ENCODE measurements at regions not wholly inside any gene's neighbourhood (a gene's known extent, or its start where the extent isn't known, plus 50 kb on each side); places are given as distances from the start of the nearest gene placed in this dataset.
"Not testable (repeated sequence)": the region's sequence is repeated elsewhere in the genome, so short reads cannot be mapped to it uniquely, and the experiment has no call there.

DNA sequence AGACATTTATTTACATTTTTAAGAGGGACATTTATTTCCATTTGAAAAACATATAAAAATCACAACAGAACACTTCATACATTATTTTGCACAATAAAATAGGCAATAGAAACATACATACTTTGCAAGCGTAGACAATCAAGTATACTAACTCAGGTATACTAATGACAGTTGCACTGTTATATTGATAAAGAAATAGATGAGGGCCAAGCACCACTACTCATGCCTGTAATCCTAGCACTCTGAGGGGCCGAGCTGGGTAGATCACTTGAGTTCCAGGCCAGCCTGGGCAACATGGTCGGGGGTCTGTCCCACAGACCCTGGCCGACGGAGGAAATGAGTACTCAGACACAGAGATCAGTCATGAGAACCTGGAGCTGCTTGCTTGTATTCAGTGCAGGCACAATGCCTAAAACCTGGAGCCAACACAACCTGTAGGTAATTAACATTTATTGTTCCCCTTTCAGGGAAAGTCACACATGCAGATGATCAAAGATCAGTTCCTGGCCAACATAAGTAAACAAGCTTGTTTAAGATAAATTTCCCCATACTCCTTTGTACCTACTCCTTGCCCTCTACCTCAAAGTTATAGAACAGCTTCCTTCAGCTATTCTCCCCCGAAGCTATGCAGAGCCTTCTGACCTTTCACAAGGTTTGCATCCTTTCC lies 1960.2 kb downstream of the SUCLG1 start:
- DNase-seq (ENCODE audit: low spot score), result no peak

DNA sequence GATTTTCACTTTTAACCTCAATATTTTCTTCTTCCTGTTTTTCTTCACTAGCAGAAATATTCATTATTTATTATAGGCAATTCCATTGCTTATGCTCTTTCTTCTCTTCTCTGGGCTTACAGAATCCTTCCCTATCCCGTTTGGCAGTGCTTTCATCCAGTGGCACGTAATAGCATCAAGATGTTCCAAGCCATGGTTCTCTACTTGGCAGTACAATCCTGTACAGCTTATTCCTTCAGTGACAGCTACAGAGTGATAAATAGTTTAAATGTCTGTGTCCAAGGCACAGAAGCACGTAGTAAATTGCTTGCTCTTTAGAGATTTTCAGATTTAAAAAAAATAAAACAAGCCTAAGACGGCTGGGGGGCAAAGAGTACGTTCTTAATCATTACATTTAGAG lies 1964.3 kb downstream of the SUCLG1 start:
- DNase-seq (ENCODE audit: low spot score), result no peak

DNA sequence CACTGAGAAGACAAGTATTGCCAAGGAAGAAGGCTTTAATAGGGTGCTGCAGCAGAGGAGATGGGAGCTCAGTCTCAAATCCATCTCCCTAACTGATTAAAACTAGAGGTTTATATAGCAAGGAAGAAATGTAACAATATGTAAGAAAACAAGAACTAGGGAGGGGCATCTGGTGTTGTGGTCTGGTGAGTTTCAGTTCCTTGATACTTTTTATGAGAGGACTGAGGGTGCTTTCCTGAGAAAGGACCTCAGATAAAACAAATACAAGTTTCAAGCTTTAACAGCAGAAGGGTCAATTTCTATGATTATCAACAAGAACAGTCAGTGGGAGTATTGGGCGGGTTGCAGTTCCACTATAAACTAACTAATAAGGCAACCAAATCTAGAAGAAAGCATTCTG lies 1967.5 kb downstream of the SUCLG1 start:
- no peak for DNase-seq (ENCODE audit: low spot score)

DNA sequence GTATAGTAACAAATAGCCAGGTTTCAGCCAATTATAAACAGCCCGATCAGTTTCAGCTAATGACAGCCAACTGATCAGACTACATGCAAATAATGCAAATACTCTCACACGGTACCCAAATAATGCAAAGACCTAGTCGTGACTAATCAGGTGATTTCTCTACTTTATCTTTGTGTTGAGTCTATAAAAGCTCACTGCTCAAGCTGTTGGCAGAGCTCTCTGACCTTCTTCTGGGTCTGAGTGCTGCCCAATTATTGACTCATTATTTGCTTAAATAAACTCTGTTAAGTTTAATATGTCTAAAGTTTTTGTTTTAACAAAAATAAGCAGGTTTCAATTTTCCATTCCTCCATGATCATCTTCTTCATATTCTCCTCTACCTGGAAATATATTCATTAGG lies 1971.7 kb downstream of the SUCLG1 start:
- DNase-seq (ENCODE audit: low spot score), result no peak

DNA sequence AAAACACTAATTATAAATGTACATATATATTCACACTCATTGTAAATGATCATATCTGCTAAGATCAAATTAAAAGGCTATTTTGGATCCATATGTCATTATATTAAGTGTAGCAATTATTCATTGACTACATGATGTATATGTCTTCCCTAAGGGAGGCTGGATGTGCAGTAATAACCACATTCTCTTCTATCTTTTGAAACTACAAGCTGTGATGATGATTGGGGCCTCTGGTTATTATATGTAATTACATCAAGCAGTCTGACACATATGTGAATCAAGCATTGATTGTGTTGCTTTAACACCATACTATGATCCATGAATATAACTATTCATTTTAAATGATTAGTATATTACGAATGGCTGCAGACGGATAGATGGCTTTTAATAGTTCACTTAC lies 1973.4 kb downstream of the SUCLG1 start:
- no peak for DNase-seq (ENCODE audit: low spot score)

DNA sequence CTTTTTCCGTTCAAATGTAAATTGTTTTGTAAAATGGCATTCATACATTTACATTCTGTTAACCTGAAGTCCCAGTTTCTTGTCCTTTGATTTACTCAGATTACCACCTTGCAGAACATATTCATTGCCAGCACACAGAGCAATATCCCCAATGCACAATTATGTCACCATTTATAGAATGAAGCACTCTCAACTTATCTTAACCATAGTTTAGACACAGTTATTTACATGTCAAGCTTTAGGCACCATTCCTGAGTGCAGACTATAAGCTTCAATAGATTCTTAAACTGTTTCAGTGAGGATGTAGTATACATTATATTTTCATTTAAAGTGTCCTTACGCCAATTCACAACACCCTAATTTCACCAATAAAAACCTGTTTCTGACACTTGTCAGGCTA lies 1977.9 kb downstream of the SUCLG1 start:
- DNase-seq (ENCODE audit: low spot score), result no peak

DNA sequence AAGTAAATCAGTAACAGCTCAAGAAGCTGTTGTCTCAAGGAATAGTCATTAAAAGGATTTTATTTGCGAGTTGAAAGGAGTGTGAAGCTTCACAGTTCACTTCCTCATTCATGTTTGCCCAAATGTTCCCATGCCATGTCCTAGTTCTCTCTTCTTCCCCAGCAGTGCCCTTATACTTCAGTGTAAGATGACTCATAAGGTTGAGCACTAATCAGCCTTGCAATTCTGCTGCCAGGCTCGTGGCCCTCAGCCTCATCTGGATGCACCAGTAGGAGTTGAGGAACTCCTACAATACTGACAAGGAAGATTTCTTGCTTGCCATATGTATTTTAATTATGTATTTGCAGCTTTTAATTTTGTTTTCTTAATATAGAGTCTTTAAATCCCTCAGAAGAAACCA lies 1980.4 kb downstream of the SUCLG1 start:
- no peak for DNase-seq (ENCODE audit: low spot score)

DNA sequence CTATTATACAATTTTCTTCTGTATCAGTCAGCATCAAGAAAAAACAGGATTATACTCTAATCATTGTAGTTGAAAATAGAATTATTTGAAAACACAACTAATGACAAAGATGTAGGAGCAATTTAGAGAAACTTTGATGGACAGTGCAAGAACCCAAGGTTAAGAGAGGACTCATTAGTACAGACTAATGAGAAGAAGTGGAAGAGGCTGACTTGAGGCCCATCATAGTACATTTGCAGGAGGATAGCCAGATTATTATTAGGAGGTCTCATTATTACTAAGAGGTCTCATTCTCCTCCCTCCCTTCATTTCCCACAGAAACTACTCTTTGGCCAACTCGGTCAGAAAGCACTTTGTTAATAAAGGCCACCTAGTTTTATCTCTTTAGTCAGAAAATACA lies 1983.0 kb downstream of the SUCLG1 start:
- no peak for DNase-seq (ENCODE audit: low spot score)

DNA sequence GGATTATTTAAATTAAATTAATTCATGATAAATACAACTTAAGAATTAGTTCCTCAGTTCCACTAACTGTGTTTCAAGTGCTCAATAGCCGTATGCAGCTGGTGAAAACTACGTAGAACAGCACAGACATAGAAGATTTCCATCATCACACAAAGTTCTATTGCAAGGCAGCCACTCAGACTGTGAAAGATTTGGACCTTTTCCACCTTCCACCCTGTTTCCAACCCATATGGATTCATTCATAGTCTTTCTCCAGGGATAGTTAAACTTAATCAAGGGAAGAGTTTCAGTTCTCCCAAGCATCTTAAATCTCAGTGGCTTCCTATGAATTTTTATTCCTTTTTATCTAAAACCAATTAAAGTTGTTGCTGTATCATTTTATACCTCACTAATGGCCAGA lies 2030.8 kb downstream of the SUCLG1 start:
- no peak for DNase-seq (ENCODE audit: low spot score)

DNA sequence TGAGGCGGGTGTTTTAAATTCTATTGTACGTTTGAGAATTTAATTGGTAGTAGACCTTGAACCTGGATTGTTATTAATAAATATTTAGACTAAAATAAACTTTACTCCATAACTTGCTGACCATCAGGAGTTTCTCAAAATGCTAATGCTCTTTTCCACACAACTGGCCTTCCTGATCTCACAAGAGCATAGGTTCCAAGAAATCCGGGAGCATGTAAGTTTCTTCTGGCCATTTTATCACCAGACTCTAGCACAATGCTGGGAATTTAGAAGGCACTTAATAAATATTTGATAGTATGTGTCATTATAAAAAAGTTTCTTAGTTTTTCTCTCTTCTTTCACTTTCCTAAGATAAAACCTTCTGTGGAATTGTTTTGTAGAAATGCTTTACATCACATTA lies 2047.1 kb downstream of the SUCLG1 start:
- no peak for DNase-seq (ENCODE audit: low spot score)

DNA sequence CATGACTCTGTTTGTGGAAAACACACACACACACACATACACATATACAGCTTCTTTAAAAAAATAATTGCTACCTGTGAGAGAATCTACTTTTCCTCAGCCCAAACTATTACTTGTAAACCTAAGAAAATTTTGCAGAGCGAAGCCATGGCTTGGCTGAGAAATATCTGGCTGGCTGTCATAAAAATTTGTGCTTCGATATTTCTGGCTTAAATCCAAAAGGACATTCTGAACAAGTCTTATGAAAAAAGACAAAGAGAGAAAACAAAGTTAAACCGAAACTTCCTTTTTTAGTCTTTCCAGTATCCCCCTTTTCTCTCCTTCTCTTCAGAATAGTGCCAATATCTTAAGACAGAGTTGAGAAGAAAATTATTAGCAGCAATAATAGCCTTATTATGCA lies 2048.0 kb downstream of the SUCLG1 start:
- no peak for DNase-seq (ENCODE audit: low spot score)

DNA sequence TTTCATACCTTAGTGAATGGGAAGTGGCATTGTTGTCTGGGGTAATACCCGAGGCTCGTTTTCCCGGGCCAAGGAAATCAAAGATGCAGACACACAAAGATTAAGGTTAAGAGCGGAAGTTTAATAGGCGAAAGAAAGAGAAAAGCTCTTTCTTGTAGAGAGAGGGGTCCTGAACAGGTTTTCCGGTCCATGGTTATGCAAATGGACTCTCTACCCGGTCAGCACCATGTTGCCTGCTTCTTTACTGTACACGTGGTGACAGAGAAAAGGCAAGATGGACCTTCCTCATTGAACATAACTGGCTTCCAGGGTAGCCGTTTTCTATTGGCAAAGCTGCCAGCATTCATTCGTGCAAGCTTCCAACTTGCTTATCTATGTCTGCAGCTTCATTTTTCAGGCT lies 2063.5 kb downstream of the SUCLG1 start:
- no peak for DNase-seq (ENCODE audit: low spot score)

DNA sequence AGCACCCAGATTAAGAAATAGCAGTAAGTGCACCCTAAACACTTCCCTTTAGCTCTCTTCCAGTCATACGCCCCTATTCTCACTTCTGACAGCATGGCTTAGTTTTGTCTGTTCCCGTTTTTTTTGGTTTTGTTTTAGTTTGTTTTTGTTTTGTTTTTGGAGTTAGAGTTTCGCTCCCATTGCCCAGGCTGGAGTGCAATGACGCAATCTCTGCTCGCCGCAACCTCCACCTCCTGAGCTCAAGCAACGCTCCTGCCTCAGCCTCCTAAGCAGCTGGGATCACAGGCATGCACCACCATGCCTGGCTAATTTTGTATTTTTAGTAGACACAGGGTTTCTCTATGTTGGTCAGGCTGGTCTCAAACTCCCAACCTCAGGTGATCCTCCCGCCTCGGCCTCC lies 2067.7 kb downstream of the SUCLG1 start:
- no peak for DNase-seq (ENCODE audit: low spot score)

DNA sequence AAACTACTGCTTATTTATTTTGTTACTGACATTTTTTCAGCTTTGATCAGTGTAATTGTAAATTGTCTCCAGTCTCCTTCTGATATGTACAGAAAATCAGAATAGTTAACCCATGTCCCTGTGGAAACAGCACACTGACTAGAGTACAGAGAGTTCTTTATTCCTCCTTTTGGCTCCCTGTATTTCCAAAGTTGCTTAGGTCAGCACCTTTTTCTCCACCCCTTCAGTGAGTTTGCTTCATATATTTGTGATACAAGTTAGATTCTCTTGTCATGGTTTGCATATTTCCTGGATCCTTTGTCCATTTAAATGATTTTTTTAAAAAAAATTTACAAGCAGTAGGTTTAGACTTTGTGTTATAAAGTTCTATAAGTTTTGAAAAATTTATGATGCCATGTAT lies 2051.1 kb upstream of the LRRTM1 start:
- no peak for DNase-seq (ENCODE audit: low spot score)

DNA sequence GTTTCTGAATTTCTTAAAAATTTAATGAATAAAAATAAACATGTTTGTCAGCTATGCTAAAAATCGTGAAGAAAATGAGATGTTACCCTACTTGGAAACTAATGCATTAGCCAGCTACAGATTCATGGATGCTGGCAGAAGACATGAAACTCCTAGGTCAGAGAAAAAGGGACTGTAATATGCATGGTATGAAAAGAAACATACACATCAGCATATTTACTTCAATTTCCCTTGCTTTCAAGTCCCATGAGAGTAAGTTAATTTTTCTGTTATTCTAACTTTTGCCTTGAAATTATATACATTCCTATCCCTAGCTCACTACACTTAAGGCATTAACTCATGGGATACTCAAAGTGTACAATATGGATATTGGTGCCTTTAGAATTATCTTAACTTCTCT lies 2041.4 kb upstream of the LRRTM1 start:
- DNase-seq (ENCODE audit: low spot score), result no peak

DNA sequence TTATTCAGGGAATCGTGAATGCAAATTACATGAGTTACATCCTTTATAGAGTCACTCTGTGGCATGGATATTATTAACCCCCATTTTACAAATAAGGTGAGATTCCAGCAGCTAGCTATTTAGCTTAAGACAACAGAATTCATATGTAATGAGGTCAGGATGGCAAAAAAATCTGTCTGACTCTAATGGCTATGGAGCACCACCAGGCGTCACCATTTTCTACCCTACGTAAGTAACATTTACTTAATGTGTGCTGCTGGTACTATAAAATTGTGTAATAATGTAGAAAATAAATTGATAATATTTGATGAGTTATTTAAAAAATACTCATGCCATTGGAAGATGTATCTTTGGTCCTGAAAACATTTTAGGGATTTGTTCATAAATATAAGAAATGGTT lies 2040.1 kb upstream of the LRRTM1 start:
- no peak for DNase-seq (ENCODE audit: low spot score)

DNA sequence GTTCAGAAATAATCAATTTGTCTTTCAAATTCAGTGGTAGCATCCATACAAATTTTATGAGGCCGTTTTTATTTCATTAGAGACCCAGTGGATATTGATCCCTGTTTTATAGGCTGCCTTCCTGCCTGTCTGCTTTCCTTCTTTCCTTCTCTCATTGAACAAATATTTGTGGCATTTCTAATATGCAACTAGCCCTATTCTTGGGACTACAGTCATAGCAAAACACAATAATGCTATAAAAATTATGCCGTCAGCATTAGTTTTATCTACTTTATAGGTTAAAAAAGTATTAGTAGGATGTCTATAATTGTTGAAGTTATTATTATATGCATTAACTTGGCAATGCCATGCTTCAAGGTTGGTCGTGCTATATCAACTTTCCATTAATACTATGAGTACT lies 2037.8 kb upstream of the LRRTM1 start:
- DNase-seq (ENCODE audit: low spot score), result no peak

DNA sequence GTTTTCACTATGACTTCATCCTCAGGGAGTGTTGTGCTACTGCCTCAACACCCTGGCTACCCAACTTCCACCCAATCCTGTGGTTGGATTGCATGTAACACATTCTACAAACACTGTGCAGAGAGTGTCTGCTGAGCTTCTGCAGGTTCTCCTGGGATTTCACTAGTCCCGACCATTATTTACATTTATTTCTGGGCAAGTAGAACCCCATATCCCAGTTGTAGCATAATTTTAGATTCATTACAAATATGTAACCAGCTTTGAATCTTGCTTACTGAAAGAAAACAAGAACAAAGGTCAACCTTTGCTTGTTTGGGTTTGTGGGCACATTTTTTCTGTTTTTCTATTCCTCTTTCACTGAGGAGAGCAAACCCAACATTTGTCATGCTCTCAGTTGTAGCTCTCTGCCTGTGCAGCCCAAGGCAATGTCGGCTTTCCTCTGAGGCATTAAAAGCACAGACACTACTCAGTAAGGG lies 2036.1 kb upstream of the LRRTM1 start:
- no peak for DNase-seq (ENCODE audit: low spot score)

DNA sequence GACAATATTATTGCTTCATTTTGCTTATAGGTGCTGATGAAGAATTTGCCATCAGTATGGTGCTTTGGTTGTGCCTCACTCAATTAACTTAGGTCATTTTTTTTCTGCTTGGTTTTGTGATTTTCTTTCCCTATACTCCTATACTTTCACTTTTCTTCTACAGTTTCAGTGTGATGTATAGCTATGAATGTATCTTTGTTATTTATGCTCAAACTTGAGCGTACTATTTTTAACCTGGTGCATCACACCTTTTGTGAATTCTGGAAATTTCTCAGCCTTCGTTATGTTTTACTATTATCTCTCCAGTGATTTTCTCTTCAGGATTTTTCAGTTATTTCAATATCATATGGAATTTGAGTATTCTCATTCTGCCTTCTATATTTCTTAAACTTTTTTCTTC lies 2035.3 kb upstream of the LRRTM1 start:
- no peak for DNase-seq (ENCODE audit: low spot score)

DNA sequence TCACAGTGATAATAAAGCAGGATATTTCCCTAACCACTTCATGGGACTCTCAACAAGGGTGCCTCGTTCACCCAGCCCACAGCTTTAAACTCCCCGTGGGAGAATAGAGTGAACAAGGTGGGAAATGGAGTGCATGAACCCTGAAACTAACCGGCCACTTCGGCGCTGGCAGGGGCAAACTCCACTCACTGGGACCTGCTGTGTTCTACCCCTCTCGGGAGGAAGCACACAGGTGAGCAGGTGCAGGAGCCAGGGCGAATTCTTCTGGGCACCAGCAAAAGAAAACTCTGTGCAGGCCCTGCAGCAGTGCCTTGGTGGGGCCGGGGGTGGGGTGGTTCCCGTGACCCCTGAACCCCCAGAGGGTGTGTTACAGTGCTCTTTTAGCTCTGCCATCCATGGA lies 2029.1 kb upstream of the LRRTM1 start:
- no peak for DNase-seq (ENCODE audit: low spot score)

DNA sequence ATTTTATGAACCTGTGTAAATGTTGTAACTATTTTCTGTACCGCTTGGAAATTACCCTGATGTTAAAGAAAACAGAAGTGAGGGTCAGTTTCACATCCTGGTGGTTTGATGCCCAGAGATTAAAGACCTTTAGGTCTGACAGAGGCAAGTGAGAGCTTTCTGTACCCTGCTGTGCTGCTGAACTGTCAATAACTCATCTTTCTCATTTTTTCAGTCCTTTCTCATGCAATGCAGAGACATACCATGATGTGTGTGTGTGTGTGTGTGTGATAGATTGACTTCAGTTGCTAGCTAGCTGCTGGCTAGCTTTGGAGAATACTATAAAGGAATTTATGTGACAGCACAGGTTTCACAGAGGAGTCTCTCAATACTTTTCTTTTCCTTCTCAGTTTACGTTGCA lies 2025.6 kb upstream of the LRRTM1 start:
- no peak for DNase-seq (ENCODE audit: low spot score)

DNA sequence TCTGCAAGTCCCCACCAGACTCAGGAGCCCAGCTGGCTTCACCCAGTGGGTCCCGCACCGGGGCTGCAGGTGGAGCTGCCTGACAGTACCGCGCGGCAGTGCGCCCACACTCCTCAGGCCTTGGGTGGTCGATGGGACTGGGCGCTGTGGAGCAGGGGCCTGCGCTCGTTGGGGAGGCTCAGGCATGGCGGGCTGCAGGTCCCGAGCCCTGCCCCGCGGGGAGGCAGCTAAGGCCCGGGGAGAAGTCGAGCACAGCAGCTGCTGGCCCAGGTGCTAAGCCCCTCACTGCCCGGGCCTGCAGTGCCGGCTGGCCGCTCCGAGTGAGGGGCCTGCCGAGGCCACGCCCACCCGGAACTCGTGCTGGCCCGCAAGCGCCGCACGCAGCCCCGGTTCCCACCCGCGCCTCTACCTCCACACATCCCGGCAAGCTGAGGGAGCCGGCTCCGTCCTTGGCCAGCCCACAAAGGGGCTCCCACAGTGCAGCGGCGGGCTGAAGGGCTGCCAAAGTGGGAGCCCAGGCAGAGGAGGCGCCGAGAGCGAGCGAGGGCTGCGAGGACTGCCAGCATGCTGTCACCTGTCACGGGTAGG lies 2021.7 kb upstream of the LRRTM1 start:
- DNase-seq (ENCODE audit: low spot score), result not testable (repeated sequence)

DNA sequence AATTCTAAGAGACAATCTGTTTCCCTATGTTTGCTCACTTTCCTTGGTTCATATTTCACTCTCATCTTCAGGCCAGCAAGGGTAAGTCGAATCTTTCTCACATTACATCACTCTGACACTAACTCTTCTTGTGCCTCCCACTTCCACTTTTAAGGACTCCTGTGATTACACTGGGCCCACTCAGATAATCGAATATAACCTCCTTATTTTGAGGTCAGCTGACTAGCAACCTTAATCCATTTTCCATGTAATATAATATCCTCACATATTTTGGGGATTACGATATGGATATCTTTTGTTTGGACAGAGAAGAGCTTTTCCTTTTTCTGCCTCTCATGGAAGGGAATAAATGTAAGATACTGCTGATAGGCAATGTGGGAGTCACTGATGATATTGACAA lies 2015.7 kb upstream of the LRRTM1 start:
- DNase-seq (ENCODE audit: low spot score), result no peak

DNA sequence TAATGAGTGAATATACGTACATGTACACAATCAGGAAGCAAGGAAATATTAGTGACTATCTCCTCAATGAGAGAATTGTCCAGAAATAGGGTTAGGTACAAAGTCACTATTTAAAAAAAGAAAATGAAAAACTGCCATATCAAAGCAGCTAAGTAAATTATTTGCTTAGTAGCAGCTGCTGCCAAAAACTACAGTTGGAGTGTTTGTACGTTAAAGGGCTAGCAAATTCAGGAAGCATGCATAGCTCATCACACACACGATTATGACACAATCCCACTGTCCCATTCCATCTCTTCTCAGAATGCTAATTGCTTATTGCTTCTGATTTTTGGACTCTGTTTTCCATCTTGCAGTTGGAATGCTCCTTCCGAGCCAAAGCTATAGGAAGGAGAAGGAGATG lies 2012.5 kb upstream of the LRRTM1 start:
- no peak for DNase-seq (ENCODE audit: low spot score)
